AG10803 (cell line): ENCODE measurements at regions not wholly inside any gene's neighbourhood (a gene's known extent, or its start where the extent isn't known, plus 50 kb on each side); places are given as distances from the start of the nearest gene placed in this dataset.
A peak's percentile ranks its signal among the peaks of the same experiment; 100 is the strongest.
"Not testable (repeated sequence)": the region's sequence is repeated elsewhere in the genome, so short reads cannot be mapped to it uniquely, and the experiment has no call there.

Source experiments
- DNase-seq: peaks from one replicate; pipeline ENCODE4 v3.0.0; 2010; ENCODE audit warnings: low read depth
- H3K4me3 ChIP-seq: 2 replicates; pipeline ENCODE4 v1.5.1; 2011; ENCODE audit warnings: mild to moderate bottlenecking, low read length, control low read depth
- CTCF ChIP-seq: conservative IDR thresholded peaks from 2 replicates; pipeline ENCODE4 v1.5.1; 2011; ENCODE audit warnings: mild to moderate bottlenecking, low read length, control low read depth, inconsistent platforms

- H3K4me3 ChIP-seq: no peak overlapping the region
- peak; percentile 27 for DNase-seq
- TF ChIP-seq CTCF: no peak
Observed at GRCh38 chr2:40034801-40035200, 255.7 kb upstream of the THUMPD2 start.

GRCh38 chr2:40034198-40034597 is 255.1 kb upstream of the THUMPD2 start:
- H3K4me3 ChIP-seq: no peak overlapping the region
- peak; percentile 91 for DNase-seq
- TF ChIP-seq CTCF: no peak

GRCh38 chr2:40033781-40034180 is 254.7 kb upstream of the THUMPD2 start:
- TF ChIP-seq CTCF: no peak
- no peak overlapping the region for H3K4me3 ChIP-seq
- peak; percentile 45 for DNase-seq

GRCh38 chr2:40032650-40033319 is 253.7 kb upstream of the THUMPD2 start:
- peak; percentile 89 for DNase-seq
- H3K4me3 ChIP-seq: no peak overlapping the region
- TF ChIP-seq CTCF: no peak

- TF ChIP-seq CTCF: no peak
- no peak overlapping the region for H3K4me3 ChIP-seq
- peak; percentile 31 for DNase-seq
Observed at GRCh38 chr2:40030456-40030975, 251.5 kb upstream of the THUMPD2 start.

GRCh38 chr2:40028792-40029488 is 249.9 kb upstream of the THUMPD2 start:
- no peak for TF ChIP-seq CTCF
- no peak for DNase-seq
- H3K4me3 ChIP-seq: no peak overlapping the region

GRCh38 chr2:40027968-40028367 is 248.9 kb upstream of the THUMPD2 start:
- H3K4me3 ChIP-seq: no peak overlapping the region
- no peak for TF ChIP-seq CTCF
- DNase-seq: peak; percentile 58

GRCh38 chr2:40025276-40025675 is 246.2 kb upstream of the THUMPD2 start:
- not testable (repeated sequence) for DNase-seq

More at GRCh38 chr2:40025276-40025675, 246.2 kb upstream of the THUMPD2 start:
- H3K4me3 ChIP-seq: not testable (repeated sequence)
